AG09309 (cell line): ENCODE measurements at regions not wholly inside any gene's neighbourhood (a gene's known extent, or its start where the extent isn't known, plus 50 kb on each side); places are given as distances from the start of the nearest gene placed in this dataset.

Experiments
- DNase-seq: peaks from one replicate; pipeline ENCODE4 v3.0.0-alpha.2; 2010; ENCODE audit warnings: low read depth
- H3K4me3 ChIP-seq: 2 replicates; pipeline ENCODE4 v1.5.1; 2011; ENCODE audit warnings: mild to moderate bottlenecking, low read depth, low read length, moderate library complexity; ENCODE audit not compliant: control insufficient read depth
- TF ChIP-seq, protein P1 (sequence below): IDR thresholded peaks from 2 replicates; pipeline ENCODE4 v1.5.1; 2011; ENCODE audit warnings: mild to moderate bottlenecking, low read depth, low read length, inconsistent platforms; ENCODE audit not compliant: insufficient read depth, control insufficient read depth; ENCODE audit errors: missing control alignments

DNA sequence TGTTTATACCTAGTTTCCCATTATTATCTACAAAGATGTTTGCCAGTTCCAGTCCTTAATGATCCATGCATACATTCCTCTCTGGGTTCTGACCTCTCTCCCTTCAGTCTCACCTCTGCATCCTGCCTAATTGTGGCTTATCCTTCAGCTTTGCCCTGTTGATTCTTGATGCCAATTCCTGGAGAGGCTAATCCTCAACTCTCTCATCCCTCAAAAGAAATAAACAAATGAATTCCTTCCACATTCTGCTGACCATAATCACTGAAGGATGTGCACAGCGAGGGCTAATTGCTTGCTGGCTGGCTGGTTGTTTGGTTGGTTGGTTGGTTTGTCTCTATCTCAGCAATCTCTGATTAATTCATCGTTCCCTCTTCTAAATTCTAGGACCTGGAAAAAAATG lies 113.8 kb downstream of the IRS2 start:
- DNase-seq, result no peak
- no peak overlapping the region for H3K4me3 ChIP-seq
- TF ChIP-seq, protein P1, sequence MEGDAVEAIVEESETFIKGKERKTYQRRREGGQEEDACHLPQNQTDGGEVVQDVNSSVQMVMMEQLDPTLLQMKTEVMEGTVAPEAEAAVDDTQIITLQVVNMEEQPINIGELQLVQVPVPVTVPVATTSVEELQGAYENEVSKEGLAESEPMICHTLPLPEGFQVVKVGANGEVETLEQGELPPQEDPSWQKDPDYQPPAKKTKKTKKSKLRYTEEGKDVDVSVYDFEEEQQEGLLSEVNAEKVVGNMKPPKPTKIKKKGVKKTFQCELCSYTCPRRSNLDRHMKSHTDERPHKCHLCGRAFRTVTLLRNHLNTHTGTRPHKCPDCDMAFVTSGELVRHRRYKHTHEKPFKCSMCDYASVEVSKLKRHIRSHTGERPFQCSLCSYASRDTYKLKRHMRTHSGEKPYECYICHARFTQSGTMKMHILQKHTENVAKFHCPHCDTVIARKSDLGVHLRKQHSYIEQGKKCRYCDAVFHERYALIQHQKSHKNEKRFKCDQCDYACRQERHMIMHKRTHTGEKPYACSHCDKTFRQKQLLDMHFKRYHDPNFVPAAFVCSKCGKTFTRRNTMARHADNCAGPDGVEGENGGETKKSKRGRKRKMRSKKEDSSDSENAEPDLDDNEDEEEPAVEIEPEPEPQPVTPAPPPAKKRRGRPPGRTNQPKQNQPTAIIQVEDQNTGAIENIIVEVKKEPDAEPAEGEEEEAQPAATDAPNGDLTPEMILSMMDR, result no peak

DNA sequence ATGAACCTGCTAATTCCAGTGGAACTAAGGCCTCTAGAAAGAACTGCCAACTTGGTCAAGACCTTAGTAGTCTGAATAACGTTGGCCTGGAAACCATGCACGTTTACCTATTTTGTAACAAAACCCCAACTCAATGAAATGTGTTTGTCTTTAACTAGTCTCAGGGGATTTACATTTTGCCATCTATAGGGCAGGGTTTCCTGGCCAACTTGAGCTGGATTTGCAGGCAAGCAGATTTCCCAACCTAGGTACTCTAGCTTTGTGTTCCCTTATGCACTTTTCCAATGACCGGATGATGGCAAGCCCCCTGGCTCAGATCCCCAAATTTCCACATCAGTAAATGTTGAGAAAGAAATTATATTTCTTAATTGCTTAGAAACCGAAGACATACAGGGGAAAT lies 114.5 kb downstream of the IRS2 start:
- TF ChIP-seq, protein P1, result no peak
- no peak overlapping the region for H3K4me3 ChIP-seq
- no peak for DNase-seq

DNA sequence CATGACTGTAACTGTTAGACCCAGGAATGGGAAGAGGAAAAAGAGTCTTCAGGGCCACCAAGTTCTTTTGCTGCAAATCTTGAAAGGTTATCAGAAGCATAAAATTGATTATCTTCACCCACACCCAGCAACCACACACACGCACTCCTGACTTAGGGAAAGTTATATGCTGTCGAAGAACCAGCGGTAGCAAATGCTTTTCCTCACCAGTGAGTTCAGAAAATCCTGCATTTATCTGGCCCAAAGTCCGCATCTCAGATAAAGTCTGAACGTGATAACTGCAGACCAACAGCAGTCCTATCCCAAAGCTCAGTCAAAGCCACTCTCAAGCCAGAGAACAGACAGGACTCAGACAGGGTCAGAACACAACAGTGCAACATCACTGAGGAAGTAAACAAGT lies 115.6 kb downstream of the IRS2 start:
- TF ChIP-seq, protein P1, result no peak
- H3K4me3 ChIP-seq, result no peak overlapping the region
- no peak for DNase-seq

DNA sequence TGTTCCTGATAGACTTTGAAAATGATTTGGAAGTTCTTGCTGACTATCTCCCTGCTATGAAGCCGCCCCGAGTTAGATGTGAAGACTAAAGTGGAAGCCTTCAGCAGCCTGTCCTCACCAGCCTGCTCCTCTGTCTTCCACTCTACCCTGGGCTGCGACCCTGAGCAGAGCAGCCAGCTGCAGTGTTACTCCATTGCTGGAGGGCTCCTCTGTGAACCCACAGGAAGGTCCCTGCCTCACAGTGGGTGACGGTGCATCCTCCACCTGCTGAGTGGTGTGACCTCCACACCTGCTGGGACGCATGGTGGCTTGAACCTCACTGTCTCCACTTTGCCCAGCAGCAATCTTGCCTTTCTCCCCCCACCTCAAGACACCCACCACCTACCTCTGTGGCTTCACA lies 116.4 kb downstream of the IRS2 start:
- TF ChIP-seq, protein P1, result no peak
- H3K4me3 ChIP-seq, result no peak overlapping the region
- DNase-seq, result no peak

DNA sequence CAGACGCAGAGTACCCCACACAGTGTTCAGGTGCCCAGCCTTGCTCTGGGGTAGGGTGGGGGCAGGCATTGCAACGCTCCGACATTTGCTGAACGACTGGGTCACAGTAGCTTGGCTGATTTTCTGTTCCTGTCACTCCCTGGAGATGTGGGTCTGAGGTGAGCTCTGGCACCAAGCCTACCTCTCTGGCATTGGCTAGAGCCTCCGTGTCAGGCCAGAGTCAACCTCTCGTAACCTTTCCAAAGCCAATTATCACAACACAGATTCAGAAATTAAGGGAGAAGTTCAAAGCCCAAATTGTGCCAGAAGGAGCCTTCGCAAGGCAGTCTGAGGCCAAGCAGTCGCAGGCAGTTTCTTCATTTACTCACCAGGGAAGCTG lies 117.2 kb downstream of the IRS2 start:
- no peak for DNase-seq
- no peak overlapping the region for H3K4me3 ChIP-seq
- TF ChIP-seq, protein P1, result no peak

DNA sequence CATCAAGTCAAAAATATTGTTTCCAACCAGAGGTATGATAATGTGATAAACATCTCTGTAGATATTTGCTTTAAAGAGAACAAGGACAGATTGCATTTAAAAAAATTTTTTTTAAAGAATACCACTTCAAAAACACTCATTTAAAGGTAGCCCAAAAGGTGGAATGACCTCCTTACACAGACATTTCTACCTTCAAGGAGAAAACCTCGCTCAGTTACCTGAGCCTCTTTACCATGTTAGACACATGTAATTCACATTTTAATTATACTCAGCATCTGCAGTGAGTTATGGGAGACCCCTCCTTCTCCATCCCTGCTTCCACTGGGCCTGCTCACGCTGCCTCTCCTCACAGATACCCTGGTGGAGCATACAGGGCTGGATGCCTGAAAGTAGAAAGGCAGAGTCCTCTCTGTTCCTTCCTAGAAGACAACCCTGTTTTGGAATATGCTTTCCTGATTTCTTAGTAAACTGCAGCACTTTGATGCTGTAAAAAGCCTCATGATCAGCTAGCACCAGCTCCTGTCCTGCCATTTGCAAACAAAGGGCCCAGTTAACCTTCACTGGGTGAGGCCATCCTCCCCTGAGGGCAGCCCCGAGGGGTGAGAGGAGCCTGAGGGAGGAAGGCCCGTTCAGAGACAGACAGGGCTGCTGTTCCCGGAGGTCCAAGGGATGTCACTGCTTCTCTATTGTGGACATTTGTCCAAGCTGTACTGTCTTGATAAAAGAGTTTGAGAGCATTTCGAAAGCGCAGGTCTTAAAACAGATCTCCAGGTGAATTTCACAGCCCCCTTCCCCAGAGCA lies 117.8 kb downstream of the IRS2 start:
- DNase-seq, result no peak
- no peak overlapping the region for H3K4me3 ChIP-seq
- TF ChIP-seq, protein P1, result no peak
